ENCODE measurements at regions not wholly inside any gene's neighbourhood (a gene's known extent, or its start where the extent isn't known, plus 50 kb on each side); places are given as distances from the start of the nearest gene placed in this dataset.

- Histone ChIP-seq H3K4me2 (ENCODE audit: low read depth, low read length) (no peak overlapping the region), H2AFZ (ENCODE audit: low read length) (no peak overlapping the region), H3K36me3 (replicated peaks; ENCODE audit: insufficient read depth, low read length) (no peaks in the 10 kb centered on the region), H3K27ac (ENCODE audit: low read length) (no peak overlapping the region), H3F3A (ENCODE audit: insufficient read depth, low read length) (no peaks in the 10 kb centered on the region), H3K4me1 (ENCODE audit: low read length) (no peaks in the 10 kb centered on the region), H3K9me2 (replicated peaks; ENCODE audit: insufficient read depth, low read length) (no peaks in the 10 kb centered on the region), H3K4me3 (ENCODE audit: low read length) (no peak overlapping the region), H4K20me1 (ENCODE audit: insufficient read depth, low read length) (no peaks in the 10 kb centered on the region), H3K27me3 (replicated peaks; ENCODE audit: insufficient read depth, low read length) (no peaks in the 10 kb centered on the region), H3K9ac (ENCODE audit: low read length) (no peak overlapping the region), H3K79me2 (ENCODE audit: low read length) (no peaks in the 10 kb centered on the region), H3K9me3 (replicated peaks; ENCODE audit: insufficient read depth, low read length) (no peaks in the 10 kb centered on the region)
- no peak for DNase-seq
- TF ChIP-seq EZH2 (optimal IDR thresholded peaks at IDR 0.05; ENCODE audit: low read depth, low read length) (no peak), EZH2phosphoT487 (IDR thresholded peaks at IDR 0.05; ENCODE audit: low read length) (no peak)
- TF ChIP-seq, protein P1, sequence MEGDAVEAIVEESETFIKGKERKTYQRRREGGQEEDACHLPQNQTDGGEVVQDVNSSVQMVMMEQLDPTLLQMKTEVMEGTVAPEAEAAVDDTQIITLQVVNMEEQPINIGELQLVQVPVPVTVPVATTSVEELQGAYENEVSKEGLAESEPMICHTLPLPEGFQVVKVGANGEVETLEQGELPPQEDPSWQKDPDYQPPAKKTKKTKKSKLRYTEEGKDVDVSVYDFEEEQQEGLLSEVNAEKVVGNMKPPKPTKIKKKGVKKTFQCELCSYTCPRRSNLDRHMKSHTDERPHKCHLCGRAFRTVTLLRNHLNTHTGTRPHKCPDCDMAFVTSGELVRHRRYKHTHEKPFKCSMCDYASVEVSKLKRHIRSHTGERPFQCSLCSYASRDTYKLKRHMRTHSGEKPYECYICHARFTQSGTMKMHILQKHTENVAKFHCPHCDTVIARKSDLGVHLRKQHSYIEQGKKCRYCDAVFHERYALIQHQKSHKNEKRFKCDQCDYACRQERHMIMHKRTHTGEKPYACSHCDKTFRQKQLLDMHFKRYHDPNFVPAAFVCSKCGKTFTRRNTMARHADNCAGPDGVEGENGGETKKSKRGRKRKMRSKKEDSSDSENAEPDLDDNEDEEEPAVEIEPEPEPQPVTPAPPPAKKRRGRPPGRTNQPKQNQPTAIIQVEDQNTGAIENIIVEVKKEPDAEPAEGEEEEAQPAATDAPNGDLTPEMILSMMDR (IDR thresholded peaks at IDR 0.05; ENCODE audit: low read length), result no peak
These were observed 181.9 kb downstream of the CXCL12 start for GRCh38 chr10:44202952-44203351.

- Histone ChIP-seq H3K9me3 (replicated peaks; ENCODE audit: insufficient read depth, low read length) (no peaks in the 10 kb centered on the region), H3K4me2 (ENCODE audit: low read depth, low read length) (no peak overlapping the region), H3K4me1 (ENCODE audit: low read length) (no peaks in the 10 kb centered on the region), H3K4me3 (ENCODE audit: low read length) (no peak overlapping the region), H2AFZ (ENCODE audit: low read length) (no peak overlapping the region), H3K79me2 (ENCODE audit: low read length) (no peaks in the 10 kb centered on the region), H3K9me2 (replicated peaks; ENCODE audit: insufficient read depth, low read length) (no peaks in the 10 kb centered on the region), H3F3A (ENCODE audit: insufficient read depth, low read length) (no peaks in the 10 kb centered on the region), H3K27me3 (replicated peaks; ENCODE audit: insufficient read depth, low read length) (no peaks in the 10 kb centered on the region), H3K36me3 (replicated peaks; ENCODE audit: insufficient read depth, low read length) (no peaks in the 10 kb centered on the region), H3K27ac (ENCODE audit: low read length) (no peak overlapping the region), H4K20me1 (ENCODE audit: insufficient read depth, low read length) (no peaks in the 10 kb centered on the region), H3K9ac (ENCODE audit: low read length) (no peak overlapping the region)
- DNase-seq, result no peak
- TF ChIP-seq EZH2 (optimal IDR thresholded peaks at IDR 0.05; ENCODE audit: low read depth, low read length) (no peak), EZH2phosphoT487 (IDR thresholded peaks at IDR 0.05; ENCODE audit: low read length) (no peak)
These were observed 183.2 kb downstream of the CXCL12 start for GRCh38 chr10:44201656-44202055.

- Histone ChIP-seq H3K27ac (ENCODE audit: low read length) (no peak overlapping the region), H3K36me3 (replicated peaks; ENCODE audit: insufficient read depth, low read length) (no peaks in the 10 kb centered on the region), H2AFZ (ENCODE audit: low read length) (no peak overlapping the region), H3K4me3 (ENCODE audit: low read length) (no peak overlapping the region), H3K4me2 (ENCODE audit: low read depth, low read length) (no peak overlapping the region), H3K79me2 (ENCODE audit: low read length) (no peaks in the 10 kb centered on the region), H3K9me3 (replicated peaks; ENCODE audit: insufficient read depth, low read length) (no peaks in the 10 kb centered on the region), H3K9me2 (replicated peaks; ENCODE audit: insufficient read depth, low read length) (no peaks in the 10 kb centered on the region), H3K27me3 (replicated peaks; ENCODE audit: insufficient read depth, low read length) (no peaks in the 10 kb centered on the region), H3F3A (ENCODE audit: insufficient read depth, low read length) (no peaks in the 10 kb centered on the region), H3K4me1 (ENCODE audit: low read length) (no peaks in the 10 kb centered on the region), H4K20me1 (ENCODE audit: insufficient read depth, low read length) (no peaks in the 10 kb centered on the region), H3K9ac (ENCODE audit: low read length) (no peak overlapping the region)
- no peak for DNase-seq
- TF ChIP-seq EZH2 (optimal IDR thresholded peaks at IDR 0.05; ENCODE audit: low read depth, low read length) (no peak), EZH2phosphoT487 (IDR thresholded peaks at IDR 0.05; ENCODE audit: low read length) (no peak)
- TF ChIP-seq, protein P1 (IDR thresholded peaks at IDR 0.05; ENCODE audit: low read length), result no peak
These were observed 183.9 kb downstream of the CXCL12 start for GRCh38 chr10:44201011-44201410.

DNA sequence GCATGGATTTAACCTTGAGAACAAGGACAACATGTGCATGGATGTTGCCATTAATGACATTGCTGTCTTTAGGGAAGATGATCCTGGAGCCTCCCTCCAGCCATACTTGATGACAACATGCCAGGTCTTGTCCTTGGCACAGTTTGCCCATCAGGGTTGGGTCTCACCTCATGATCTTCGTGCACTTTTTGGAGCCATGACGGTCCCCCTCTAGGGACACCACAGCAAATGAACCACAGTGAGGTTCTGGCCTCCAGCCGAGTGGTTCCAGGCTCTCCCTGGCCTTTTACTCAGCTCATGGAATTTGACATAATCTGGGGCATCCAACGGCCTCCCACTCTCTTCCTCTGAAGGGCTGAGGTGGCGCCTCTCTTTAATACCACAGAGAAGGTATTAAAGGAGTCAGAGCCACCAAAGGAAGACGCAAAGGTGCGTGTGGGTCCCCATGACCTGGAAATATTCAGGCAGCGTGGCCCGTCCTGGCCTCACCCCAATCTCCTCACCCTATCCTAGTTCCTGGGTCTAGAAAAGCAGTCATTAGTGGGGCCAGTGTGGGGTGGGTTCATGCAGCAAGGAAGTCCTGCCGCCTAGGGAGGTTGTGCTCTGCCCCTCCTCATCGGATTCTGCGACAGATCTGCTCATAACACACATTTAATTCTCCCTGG, 184.8 kb downstream of the CXCL12 start:
- H3K27me3 ChIP-seq (replicated peaks; ENCODE audit: insufficient read depth, low read length), result no peaks in the 10 kb centered on the region
- DNase-seq, result no peak
- H3K27ac ChIP-seq (ENCODE audit: low read length), result no peak overlapping the region
- no peaks in the 10 kb centered on the region for H3K36me3 ChIP-seq (replicated peaks; ENCODE audit: insufficient read depth, low read length)
- no peak overlapping the region for H3K4me3 ChIP-seq (ENCODE audit: low read length)
- H3K9ac ChIP-seq (ENCODE audit: low read length), result no peak overlapping the region
- no peaks in the 10 kb centered on the region for H3K79me2 ChIP-seq (ENCODE audit: low read length)
- no peaks in the 10 kb centered on the region for H4K20me1 ChIP-seq (ENCODE audit: insufficient read depth, low read length)
- no peaks in the 10 kb centered on the region for H3K9me3 ChIP-seq (replicated peaks; ENCODE audit: insufficient read depth, low read length)
- TF ChIP-seq, protein P1 (IDR thresholded peaks at IDR 0.05; ENCODE audit: low read length), result no peak
- TF ChIP-seq EZH2phosphoT487 (IDR thresholded peaks at IDR 0.05; ENCODE audit: low read length) (no peak), EZH2 (optimal IDR thresholded peaks at IDR 0.05; ENCODE audit: low read depth, low read length) (no peak)
- no peak overlapping the region for H2AFZ ChIP-seq (ENCODE audit: low read length)
- H3K4me2 ChIP-seq (ENCODE audit: low read depth, low read length), result no peak overlapping the region
- no peaks in the 10 kb centered on the region for H3K9me2 ChIP-seq (replicated peaks; ENCODE audit: insufficient read depth, low read length)
- H3K4me1 ChIP-seq (ENCODE audit: low read length), result no peaks in the 10 kb centered on the region
- no peaks in the 10 kb centered on the region for H3F3A ChIP-seq (ENCODE audit: insufficient read depth, low read length)
